Loucy (cell line): ENCODE measurements at regions not wholly inside any gene's neighbourhood (a gene's known extent, or its start where the extent isn't known, plus 50 kb on each side); places are given as distances from the start of the nearest gene placed in this dataset.

Experiments used
- H2AFZ ChIP-seq: fragments of 200-600 bp; sonication (generic); 2 replicates; pipeline ENCODE4 v1.6.0; 2016; ENCODE audit warnings: antibody characterized with exemption, mild to moderate bottlenecking, low read length, moderate library complexity
- H3F3A ChIP-seq: fragments of 200-600 bp; 2 replicates; pipeline ENCODE4 v1.6.0; 2016; ENCODE audit warnings: antibody characterized with exemption, low read depth, mild to moderate bottlenecking
- H3K27me3 ChIP-seq: fragments of 200-600 bp; sonication (generic); 2 replicates; pipeline ENCODE4 v1.6.1; 2014; ENCODE audit warnings: low read length, mild to moderate bottlenecking; ENCODE audit not compliant: insufficient read depth, poor library complexity, severe bottlenecking
- H3K36me3 ChIP-seq: fragments of 200-600 bp; sonication (generic); 2 replicates; pipeline ENCODE4 v1.6.1; 2016; ENCODE audit warnings: low read length; ENCODE audit not compliant: insufficient read depth
- H3K4me1 ChIP-seq: fragments of 200-600 bp; sonication (generic); 2 replicates; pipeline ENCODE4 v1.5.1; 2014; ENCODE audit warnings: low read length, mild to moderate bottlenecking; ENCODE audit not compliant: insufficient read depth, poor library complexity, severe bottlenecking
- H3K4me2 ChIP-seq: fragments of 200-600 bp; sonication (generic); 2 replicates; pipeline ENCODE4 v1.6.0; 2014; ENCODE audit warnings: antibody characterized with exemption, low read length, low read depth, mild to moderate bottlenecking; ENCODE audit not compliant: poor library complexity, severe bottlenecking
- H3K4me3 ChIP-seq: fragments of 200-600 bp; sonication (generic); 2 replicates; pipeline ENCODE4 v1.5.1; 2014; ENCODE audit warnings: low read length, mild to moderate bottlenecking, mixed read lengths; ENCODE audit not compliant: poor library complexity, severe bottlenecking
- H3K79me2 ChIP-seq: fragments of 200-600 bp; sonication (generic); 2 replicates; pipeline ENCODE4 v1.6.1; 2014; ENCODE audit warnings: low read length; ENCODE audit not compliant: insufficient read depth
- H3K9ac ChIP-seq: fragments of 200-600 bp; sonication (generic); 2 replicates; pipeline ENCODE4 v1.6.0; 2014; ENCODE audit warnings: mild to moderate bottlenecking, low read depth, low read length, moderate library complexity; ENCODE audit not compliant: poor library complexity, severe bottlenecking
- H3K9me2 ChIP-seq: fragments of 200-600 bp; sonication (generic); replicated peaks from 2 replicates; pipeline ENCODE4 v1.6.1; 2016; ENCODE audit warnings: low read depth, low read length, mixed read lengths
- H3K9me3 ChIP-seq: fragments of 200-600 bp; sonication (generic); 2 replicates; pipeline ENCODE4 v1.6.1; 2014; ENCODE audit warnings: mild to moderate bottlenecking, antibody characterized with exemption, low read length, low read depth; ENCODE audit not compliant: insufficient read depth
- H4K20me1 ChIP-seq: fragments of 200-600 bp; sonication (generic); 2 replicates; pipeline ENCODE4 v1.6.0; 2014; ENCODE audit warnings: antibody characterized with exemption, low read length, mild to moderate bottlenecking; ENCODE audit not compliant: insufficient read depth, poor library complexity, severe bottlenecking
- CTCF ChIP-seq: fragments of 200-600 bp; sonication (generic); conservative IDR thresholded peaks from 2 replicates; pipeline ENCODE4 v1.5.1; 2014; ENCODE audit warnings: mild to moderate bottlenecking, antibody characterized with exemption, low read length
- EZH2phosphoT487 ChIP-seq: fragments of 200-600 bp; IDR thresholded peaks from 2 replicates; pipeline ENCODE4 v1.6.1; 2018; ENCODE audit warnings: antibody characterized with exemption, mild to moderate bottlenecking, moderate library complexity, borderline replicate concordance

DNA sequence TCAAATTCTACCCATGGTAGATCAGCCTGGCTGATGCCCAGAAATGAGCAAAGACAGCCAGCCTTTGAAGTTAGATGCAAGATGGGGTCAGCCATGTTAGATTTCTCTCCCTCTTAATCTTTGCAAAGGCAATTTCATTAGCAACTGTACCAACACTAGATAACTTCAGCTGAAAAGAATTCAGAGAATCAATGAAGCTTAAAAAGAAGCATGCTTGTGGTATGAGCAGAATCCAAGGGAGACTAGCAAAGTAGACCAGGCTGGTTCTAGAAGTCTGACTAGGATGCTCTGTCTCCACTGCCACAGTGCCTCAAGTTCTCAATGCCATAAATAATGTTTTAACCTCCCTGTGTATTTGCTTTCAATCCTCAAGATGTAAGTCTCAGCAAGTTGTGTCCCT is 247.3 kb downstream of the SLC7A11 start:
- no peaks in the 10 kb centered on the region for H3K27me3 ChIP-seq
- H3K4me1 ChIP-seq, result no peaks in the 10 kb centered on the region
- H3K36me3 ChIP-seq, result no peaks in the 10 kb centered on the region
- H3F3A ChIP-seq, result no peaks in the 10 kb centered on the region
- H3K4me3 ChIP-seq, result no peak overlapping the region
- no peaks in the 10 kb centered on the region for H3K79me2 ChIP-seq
- no peak for TF ChIP-seq EZH2phosphoT487
- no peak for TF ChIP-seq CTCF
- no peak overlapping the region for H2AFZ ChIP-seq
- H4K20me1 ChIP-seq, result no peaks in the 10 kb centered on the region
- H3K4me2 ChIP-seq, result no peak overlapping the region
- no peak overlapping the region for H3K9ac ChIP-seq
- no peaks in the 10 kb centered on the region for H3K9me2 ChIP-seq
- no peaks in the 10 kb centered on the region for H3K9me3 ChIP-seq

DNA sequence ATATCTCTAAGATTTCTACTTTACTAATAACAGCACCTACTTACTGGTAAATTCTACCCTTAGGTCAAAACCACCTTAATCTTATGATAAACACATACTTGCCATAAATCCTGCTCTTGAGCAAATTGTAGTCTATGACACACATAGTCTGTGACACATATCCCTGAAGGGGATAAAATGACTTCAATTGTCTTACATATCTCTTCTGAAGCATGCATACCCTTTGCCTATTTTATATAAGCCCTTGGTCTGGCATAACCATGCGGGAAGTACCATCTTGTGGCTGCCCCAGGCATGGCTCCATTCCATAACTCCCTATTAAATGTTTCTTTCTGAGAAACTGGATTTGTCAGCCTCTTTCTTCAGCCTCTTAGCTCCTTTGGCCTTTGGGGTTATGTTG is 248.9 kb downstream of the SLC7A11 start:
- TF ChIP-seq EZH2phosphoT487 (no peak), CTCF (no peak)
- no peaks in the 10 kb centered on the region for H3K79me2 ChIP-seq
- H4K20me1 ChIP-seq, result no peaks in the 10 kb centered on the region
- no peak overlapping the region for H3K4me2 ChIP-seq
- H3K9me2 ChIP-seq, result no peaks in the 10 kb centered on the region
- no peaks in the 10 kb centered on the region for H3K27me3 ChIP-seq
- no peaks in the 10 kb centered on the region for H3K4me1 ChIP-seq
- H3K9ac ChIP-seq, result no peak overlapping the region
- no peak overlapping the region for H2AFZ ChIP-seq
- H3F3A ChIP-seq, result no peaks in the 10 kb centered on the region
- H3K36me3 ChIP-seq, result no peaks in the 10 kb centered on the region
- H3K9me3 ChIP-seq, result no peaks in the 10 kb centered on the region
- no peak overlapping the region for H3K4me3 ChIP-seq

DNA sequence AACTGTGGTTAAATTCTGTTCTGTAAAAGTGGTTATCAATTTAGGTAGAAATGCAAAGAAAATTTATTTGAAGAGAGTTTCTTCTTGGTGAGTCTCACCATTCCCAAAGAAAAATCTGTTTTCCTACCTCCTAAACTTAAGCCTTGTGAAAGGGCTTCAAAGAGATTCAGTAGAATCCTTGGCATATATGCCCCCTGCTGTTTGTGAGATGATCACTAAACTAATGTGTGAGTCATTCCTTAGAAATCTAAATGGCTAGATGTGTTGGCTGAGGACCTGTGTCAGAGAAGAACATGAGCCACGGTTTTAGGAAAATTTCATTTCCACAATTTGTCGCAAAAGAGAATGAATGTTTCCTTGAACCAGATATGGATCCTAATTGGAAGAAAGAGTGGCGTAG is 260.9 kb downstream of the SLC7A11 start:
- no peaks in the 10 kb centered on the region for H3K9me2 ChIP-seq
- TF ChIP-seq CTCF (peak; percentile 23; the same call in 1 of the 2 replicates), EZH2phosphoT487 (no peak)
- H3K27me3 ChIP-seq, result no peaks in the 10 kb centered on the region
- H3K9me3 ChIP-seq, result no peaks in the 10 kb centered on the region
- H3F3A ChIP-seq, result no peaks in the 10 kb centered on the region
- no peaks in the 10 kb centered on the region for H3K4me1 ChIP-seq
- H4K20me1 ChIP-seq, result no peaks in the 10 kb centered on the region
- no peaks in the 10 kb centered on the region for H3K36me3 ChIP-seq
- no peaks in the 10 kb centered on the region for H3K79me2 ChIP-seq
- H3K4me2 ChIP-seq, result no peak overlapping the region
- no peak overlapping the region for H3K4me3 ChIP-seq
- H2AFZ ChIP-seq, result no peak overlapping the region
- no peak overlapping the region for H3K9ac ChIP-seq
